GM18505 (cell line): ENCODE measurements at regions not wholly inside any gene's neighbourhood (a gene's known extent, or its start where the extent isn't known, plus 50 kb on each side); places are given as distances from the start of the nearest gene placed in this dataset.

ENCODE experiments used
- ATAC-seq: cut with Tn5 transposase; IDR thresholded peaks from one replicate; pipeline ENCODE4 v1.9.1; 2021; ENCODE audit not compliant: unreplicated experiment
- POLR2A ChIP-seq: IDR thresholded peaks from 4 replicates; pipeline ENCODE4 v1.6.1; 2011; ENCODE audit warnings: borderline replicate concordance; ENCODE audit not compliant: insufficient read depth, insufficient read length; ENCODE audit errors: extremely low read depth

GRCh38 chr3:63070476-63070810, 195.2 kb upstream of the CADPS start:
- no peak for ATAC-seq
- no peak for TF ChIP-seq POLR2A

- TF ChIP-seq POLR2A: no peak
- ATAC-seq: no peak
These were observed 201.1 kb upstream of the CADPS start for GRCh38 chr3:63076357-63076756.

DNA sequence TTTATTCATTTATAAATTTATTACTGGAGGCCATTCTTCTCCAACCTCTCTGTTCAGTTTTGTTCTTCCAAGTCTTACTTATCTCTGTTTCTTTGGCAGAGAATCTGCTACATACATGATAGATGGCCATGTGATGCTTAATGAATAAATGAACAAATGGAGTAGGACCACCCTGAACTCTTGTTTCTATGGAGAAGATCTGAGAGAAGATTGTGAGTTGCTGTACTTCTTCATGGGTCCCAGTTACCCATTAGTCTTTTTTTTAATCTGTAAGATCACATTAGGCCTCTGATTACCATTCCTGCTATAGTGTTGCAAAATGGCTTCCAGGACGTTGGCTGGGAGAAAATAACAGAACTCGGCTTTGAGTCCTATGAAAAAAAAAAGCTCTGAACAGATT, 191.9 kb upstream of the SYNPR start:
- no peak for TF ChIP-seq POLR2A

DNA sequence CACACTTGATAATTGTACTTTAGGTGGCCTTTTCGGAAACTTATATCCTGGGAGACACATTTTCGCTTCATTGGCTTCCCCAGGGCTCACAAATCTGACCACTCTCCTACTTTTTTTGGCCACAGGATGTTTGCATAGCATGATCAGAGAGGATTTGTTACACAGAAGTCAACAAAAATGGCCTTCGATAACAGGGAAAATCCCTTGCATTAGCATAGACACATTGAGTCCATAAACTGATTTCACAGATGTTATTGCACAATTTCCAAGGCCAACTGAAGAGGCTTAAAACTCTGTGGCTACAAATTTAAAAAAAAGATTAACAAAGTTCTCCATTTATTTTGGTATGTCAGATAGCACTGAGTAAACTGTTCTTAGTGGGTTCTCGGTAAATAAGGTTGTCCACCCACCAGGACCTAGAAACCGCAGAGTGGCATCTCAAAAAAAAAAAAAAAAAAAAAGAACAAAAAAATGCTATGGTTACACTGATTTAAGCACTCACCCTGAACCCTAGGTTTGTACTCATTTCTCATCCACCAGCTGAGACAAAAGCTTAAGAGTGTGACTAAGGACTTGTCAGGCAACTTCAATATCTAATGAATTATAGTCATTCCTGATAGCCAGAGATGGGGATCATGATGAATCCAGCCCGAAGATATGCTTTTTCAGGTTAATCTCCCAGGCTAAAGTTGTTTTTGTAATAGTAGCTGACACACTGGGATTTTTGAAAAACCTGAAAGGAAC, 188.9 kb upstream of the SYNPR start:
- TF ChIP-seq POLR2A: no peak
- ATAC-seq: no peak

More for the DNA sequence above, 191.9 kb upstream of the SYNPR start:
- ATAC-seq: no peak

DNA sequence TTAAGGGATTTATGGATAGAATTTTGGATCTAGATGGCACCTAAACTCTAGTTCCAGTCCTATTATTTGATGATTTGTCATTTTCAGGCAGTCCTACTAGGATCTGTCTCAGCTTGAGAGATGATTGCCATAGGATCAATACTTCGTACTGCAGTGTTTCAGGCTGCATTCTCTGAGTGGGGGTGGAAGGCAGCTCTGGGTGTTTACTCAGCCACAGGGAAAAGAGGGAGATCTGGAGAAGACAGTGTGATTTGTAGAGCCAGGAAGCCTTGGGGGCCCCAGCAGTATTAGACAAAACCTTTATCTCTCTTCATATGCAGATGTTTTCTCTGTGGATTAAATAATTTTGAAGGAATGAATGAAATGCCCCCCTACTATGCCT, 188.4 kb upstream of the SYNPR start:
- TF ChIP-seq POLR2A: no peak
- ATAC-seq: no peak

- TF ChIP-seq POLR2A: no peak
- ATAC-seq: no peak
These were observed 187.5 kb upstream of the SYNPR start for GRCh38 chr3:63090656-63091055.

- no peak for TF ChIP-seq POLR2A
- no peak for ATAC-seq
These were observed 185.6 kb upstream of the SYNPR start for GRCh38 chr3:63092515-63092914.

DNA sequence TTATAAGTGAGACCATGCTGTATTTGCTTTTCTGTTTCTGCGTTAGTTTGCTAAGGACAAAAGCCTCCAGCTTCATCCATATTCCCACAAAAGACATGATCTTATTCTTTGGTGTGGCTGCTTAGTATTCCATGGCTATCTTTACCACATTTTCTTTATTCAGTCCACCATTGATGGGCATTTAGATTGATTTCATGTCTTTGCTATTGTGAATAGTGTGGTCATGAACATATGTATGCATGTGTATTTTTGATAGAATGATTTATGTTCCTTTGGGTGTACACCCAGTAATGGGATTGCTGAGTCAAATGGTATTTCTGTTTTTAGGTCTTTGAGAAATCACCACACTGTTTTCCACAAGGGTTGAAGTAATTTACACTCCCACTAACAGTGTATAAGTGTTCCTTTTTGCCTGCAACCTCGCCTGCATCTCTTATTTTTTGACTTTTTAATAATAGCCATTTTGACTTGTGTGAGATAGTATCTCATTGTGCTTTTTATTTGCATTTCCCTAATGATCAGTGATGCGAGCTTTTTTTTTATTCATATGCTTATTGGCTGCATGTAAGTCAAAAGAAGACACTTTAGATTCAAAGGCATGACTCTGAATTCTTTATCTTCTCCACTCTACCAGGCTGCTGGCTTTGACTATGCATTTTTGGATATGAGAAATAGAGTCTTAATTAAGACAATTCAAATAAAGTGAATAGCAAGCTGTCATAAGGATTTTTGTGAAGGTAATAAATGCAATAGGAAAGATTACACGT, 183.3 kb upstream of the SYNPR start:
- no peak for ATAC-seq
- TF ChIP-seq POLR2A: no peak

DNA sequence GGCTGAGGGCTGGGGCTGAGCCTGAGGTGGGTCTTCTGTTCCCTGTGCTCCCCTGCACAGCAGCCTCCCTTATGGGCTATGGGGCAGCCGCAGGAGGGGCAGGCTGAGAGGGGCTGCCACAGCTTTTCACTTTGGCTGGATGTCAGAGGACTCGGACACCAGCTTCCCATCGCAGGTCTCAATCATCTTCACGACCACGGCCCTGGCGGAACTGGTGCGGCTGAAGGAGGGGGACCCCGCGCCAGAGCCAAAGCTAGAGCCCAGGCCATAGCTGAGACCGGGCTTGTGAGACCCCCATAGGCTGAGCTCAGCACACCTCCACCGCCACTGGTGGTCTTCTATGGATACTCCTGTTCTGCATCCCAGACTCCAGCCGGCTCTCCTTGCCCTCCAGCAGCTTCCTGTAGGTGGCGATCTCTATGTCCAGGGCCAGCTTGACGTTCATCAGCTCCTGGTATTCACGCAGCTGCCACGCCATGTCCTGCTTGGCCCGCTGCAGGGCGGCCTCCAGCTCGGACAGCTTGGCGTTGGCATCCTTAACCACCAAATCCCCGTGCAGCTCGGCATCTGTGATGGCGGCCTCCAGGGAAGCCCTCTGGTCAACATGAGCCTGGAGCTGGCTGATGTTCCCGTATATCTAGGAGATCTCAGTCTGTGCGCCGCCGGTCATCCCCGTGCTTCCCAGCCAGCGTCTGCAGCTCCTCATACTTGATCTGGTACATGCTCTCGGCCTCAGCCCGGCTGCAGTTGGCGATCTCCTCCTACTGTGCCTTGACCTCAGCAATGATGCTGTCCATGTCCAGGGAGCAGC, 181.7 kb upstream of the SYNPR start:
- no peak for ATAC-seq
- no peak for TF ChIP-seq POLR2A

DNA sequence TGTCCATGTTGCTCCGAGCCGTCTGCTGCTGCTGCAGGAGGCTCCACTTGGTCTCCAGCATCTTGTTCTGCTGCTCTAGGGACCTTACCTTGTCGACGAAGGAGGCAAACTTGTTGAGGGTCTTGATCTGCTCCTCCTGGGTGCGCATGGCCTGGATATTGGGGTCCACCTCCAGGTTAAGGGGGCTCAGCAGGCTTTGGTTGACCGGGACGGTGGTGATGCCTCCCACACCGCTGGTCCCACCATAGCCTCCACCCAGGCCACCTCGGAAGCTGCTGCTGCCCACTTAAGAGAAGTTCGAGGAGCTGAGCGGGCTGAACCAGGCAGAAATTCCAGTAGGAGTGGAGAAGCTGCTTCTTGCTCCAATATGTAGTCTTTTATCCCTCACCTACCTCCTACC, 180.7 kb upstream of the SYNPR start:
- TF ChIP-seq POLR2A: no peak
- ATAC-seq: no peak

DNA sequence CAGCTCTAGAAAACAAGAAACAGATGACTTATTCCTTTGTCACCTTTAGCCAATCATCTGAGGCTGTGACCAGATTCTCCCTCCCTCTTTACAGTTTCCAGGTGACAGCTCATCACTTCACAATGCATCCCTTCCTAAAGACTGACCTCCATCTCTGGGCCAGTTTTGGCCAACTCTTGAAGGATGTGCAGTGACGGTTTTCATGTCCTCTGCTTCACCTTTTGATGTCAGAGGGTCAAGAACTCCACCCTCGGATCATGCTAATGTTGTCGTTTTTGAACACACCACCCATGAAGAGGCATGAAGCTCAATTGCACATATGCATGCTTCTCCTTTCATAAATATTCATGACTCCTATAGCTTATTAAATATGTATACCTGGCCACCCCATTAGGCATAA, 161.2 kb upstream of the SYNPR start:
- no peak for TF ChIP-seq POLR2A

DNA sequence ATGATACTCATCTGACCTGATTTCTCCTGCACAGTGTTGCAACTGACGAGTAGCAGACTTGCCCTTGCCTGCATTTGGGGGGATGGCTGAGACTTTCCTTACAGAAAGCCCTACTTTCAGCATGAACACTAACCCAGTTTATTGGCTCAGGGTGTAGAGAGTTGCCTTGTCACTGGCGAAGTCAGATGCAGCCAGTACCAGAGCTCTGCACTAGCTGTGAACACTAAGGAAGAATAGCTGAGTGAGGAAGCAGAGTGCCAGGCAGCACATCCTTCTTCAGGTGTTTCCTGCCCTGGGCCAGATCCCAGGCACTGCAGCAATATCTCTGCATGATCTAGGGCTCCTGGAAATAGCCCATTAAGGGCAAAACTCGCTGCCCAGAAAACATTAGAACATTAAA, 154.0 kb upstream of the SYNPR start:
- no peak for TF ChIP-seq POLR2A
- no peak for ATAC-seq

More for the DNA sequence above, 161.2 kb upstream of the SYNPR start:
- no peak for ATAC-seq

DNA sequence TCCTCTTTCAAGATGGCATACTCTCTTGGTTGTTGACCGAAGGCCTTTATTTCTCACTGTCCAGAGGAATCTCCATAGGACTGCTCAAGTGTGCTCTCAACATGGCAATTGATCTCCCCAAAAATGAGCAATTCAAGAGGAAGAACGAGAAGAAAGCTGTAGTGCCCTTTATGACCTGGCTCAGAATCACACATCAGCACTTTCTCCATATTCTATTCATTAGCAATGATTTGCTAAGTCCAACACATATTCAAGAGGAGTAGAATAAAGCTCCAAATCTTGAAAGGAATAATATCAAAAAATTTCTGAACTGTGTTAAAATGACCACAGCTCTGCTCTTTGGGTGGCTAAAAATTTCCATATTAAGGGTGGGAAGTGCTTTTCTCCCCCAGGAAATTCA, 151.6 kb upstream of the SYNPR start:
- no peak for ATAC-seq
- TF ChIP-seq POLR2A: no peak

GRCh38 chr3:63128380-63128779, 149.7 kb upstream of the SYNPR start:
- no peak for TF ChIP-seq POLR2A
- no peak for ATAC-seq

DNA sequence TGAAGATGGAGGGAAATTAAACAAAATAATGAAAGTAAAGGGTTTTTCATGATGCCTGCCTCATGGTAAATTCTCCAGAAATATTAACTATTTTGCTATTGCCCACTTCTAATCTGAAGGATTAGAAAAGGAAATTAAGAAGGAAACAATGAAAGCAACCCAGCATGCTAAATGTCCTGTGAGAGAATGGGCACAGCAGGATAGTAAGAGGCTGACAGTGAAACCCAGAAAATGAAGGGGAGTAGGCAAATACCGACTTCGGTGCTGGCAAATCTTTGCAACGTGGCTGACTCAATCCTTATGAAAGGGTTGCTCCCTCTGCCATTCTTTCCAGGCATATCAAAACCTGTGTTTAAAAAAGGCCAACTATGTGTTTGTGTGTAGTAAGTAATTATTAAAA, 147.5 kb upstream of the SYNPR start:
- no peak for ATAC-seq
- no peak for TF ChIP-seq POLR2A
